ENCODE measurements at regions not wholly inside any gene's neighbourhood (a gene's known extent, or its start where the extent isn't known, plus 50 kb on each side); places are given as distances from the start of the nearest gene placed in this dataset.

GRCh38 chr6:19609972-19610641 lies 227.1 kb upstream of the ID4 start (continued):
- TF ChIP-seq CHD7 (IDR thresholded peaks at IDR 0.05; ENCODE audit: insufficient replicate concordance, low read length) (no peak), POLR2A (IDR thresholded peaks at IDR 0.05; ENCODE audit: control extremely low read depth in 1 of 2, low read depth in 2 of 2, low read length in 2 of 2) (no peak), EGR1 (IDR thresholded peaks at IDR 0.05; ENCODE audit: borderline replicate concordance, low read depth, low read length) (no peak), JUND (IDR thresholded peaks at IDR 0.05; ENCODE audit: low read length) (no peak), NRF1 (IDR thresholded peaks at IDR 0.05; ENCODE audit: low read depth, low read length) (no peak), NANOG (IDR thresholded peaks at IDR 0.05; ENCODE audit: insufficient read depth, low read depth, low read length, poor library complexity, severe bottlenecking) (no peak), ATF2 (IDR thresholded peaks at IDR 0.05; ENCODE audit: low read length) (no peak)

All from H1 (cell line).